Vagina (tissue), 2 donors: ENCODE measurements at regions not wholly inside any gene's neighbourhood (a gene's known extent, or its start where the extent isn't known, plus 50 kb on each side); places are given as distances from the start of the nearest gene placed in this dataset.

Experiments
- DNase-seq, 2 donors: peaks; one replicate each; pipeline ENCODE4 v3.0.0-alpha.2; 2017; ENCODE audit errors: extremely low spot score in 2 of 2
- H3K27ac ChIP-seq: fragments of 200-600 bp; sonication (generic); one replicate; pipeline ENCODE4 v1.5.1; 2019
- H3K27me3 ChIP-seq: fragments of 200-600 bp; sonication (generic); one replicate; pipeline ENCODE4 v1.5.1; 2019
- H3K36me3 ChIP-seq, 2 donors: fragments of 200-600 bp; sonication (generic); one replicate each; pipeline ENCODE4 v1.5.1; 2017 to 2019
- H3K4me1 ChIP-seq: fragments of 200-600 bp; sonication (generic); one replicate; pipeline ENCODE4 v1.5.1; 2019
- H3K4me3 ChIP-seq, 2 donors: fragments of 200-600 bp; sonication (generic); 1 replicate in 1 of 2; 2 replicates in 1 of 2; pipeline ENCODE4 v1.5.1; 2016 to 2019
- H3K9me3 ChIP-seq: fragments of 200-600 bp; sonication (generic); one replicate; pipeline ENCODE4 v1.5.1; 2019
- CTCF ChIP-seq, 3 experiments: fragments of 450-650 bp in 2 of 3; fragments of 200-600 bp in 1 of 3; sonication (generic) in 1 of 3; IDR thresholded peaks; one replicate each; pipeline ENCODE4 v1.5.1; 2017 to 2019; ENCODE audit warnings: antibody characterized with exemption in 3 of 3, mild to moderate bottlenecking in 2 of 3, moderate library complexity in 2 of 3
- POLR2A ChIP-seq, 2 donors: fragments of 450-650 bp; IDR thresholded peaks; one replicate each; pipeline ENCODE4 v1.6.1; 2017; ENCODE audit warnings: antibody characterized with exemption in 2 of 2, mild to moderate bottlenecking in 2 of 2, moderate library complexity in 2 of 2
- POLR2AphosphoS5 ChIP-seq, 2 donors: sonication (generic); formaldehyde crosslinking; IDR thresholded peaks; one replicate each; pipeline ENCODE4 v1.9.0; 2017; ENCODE audit warnings: antibody characterized with exemption in 2 of 2, mild to moderate bottlenecking in 2 of 2, low read depth in 1 of 2; ENCODE audit not compliant: insufficient read depth in 1 of 2
- intact Hi-C: fragments of 100-400 bp; cut with DNase I; formaldehyde crosslinking; loops from one replicate; pipeline ENCODE4 v1.15.1; 2023

DNA sequence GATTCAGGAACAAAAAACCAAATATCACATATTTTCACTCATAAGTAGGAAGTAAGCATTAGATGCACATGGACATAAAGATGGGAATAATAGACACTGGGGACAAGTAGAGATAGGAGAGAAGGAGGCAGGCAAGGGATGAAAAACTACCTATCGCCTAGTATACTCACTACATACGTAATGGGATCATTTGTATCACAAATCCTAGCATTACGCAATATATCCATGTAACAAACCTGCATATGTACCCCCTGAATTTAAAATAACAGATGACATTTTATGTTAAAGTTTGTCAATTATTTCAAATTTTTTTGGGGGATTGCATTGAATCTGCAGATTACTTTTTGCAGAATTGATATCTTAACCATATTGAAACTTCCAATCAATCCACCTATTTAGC lies 660.5 kb upstream of the MAN1A1 start:
- H3K27ac ChIP-seq, result no peak overlapping the region
- no peaks in the 10 kb centered on the region for H3K4me1 ChIP-seq
- H3K9me3 ChIP-seq, result no peaks in the 10 kb centered on the region
- no peaks in the 10 kb centered on the region for H3K27me3 ChIP-seq
- no peaks in the 10 kb centered on the region for H3K36me3 ChIP-seq
- intact Hi-C loops, result no loop called here
- TF ChIP-seq POLR2AphosphoS5 (IDR thresholded peaks at IDR 0.05; ENCODE audit: insufficient read depth in 1 of 2, low read depth in 1 of 2) (no peak), CTCF (IDR thresholded peaks at IDR 0.05) (no peak), POLR2A (IDR thresholded peaks at IDR 0.05) (no peak)
- no peak overlapping the region for H3K4me3 ChIP-seq
- no peak for DNase-seq

- no peaks in the 10 kb centered on the region for H3K27me3 ChIP-seq
- no peak for DNase-seq
- H3K27ac ChIP-seq, result no peak overlapping the region
- H3K9me3 ChIP-seq, result no peaks in the 10 kb centered on the region
- TF ChIP-seq POLR2AphosphoS5 (IDR thresholded peaks at IDR 0.05; ENCODE audit: insufficient read depth in 1 of 2, low read depth in 1 of 2) (no peak), POLR2A (IDR thresholded peaks at IDR 0.05) (no peak), CTCF (IDR thresholded peaks at IDR 0.05) (no peak)
- intact Hi-C loops, result no loop called here
- no peaks in the 10 kb centered on the region for H3K4me1 ChIP-seq
- no peaks in the 10 kb centered on the region for H3K36me3 ChIP-seq
- H3K4me3 ChIP-seq, result no peak overlapping the region
These were observed 655.9 kb upstream of the MAN1A1 start for GRCh38 chr6:120005292-120005976.

DNA sequence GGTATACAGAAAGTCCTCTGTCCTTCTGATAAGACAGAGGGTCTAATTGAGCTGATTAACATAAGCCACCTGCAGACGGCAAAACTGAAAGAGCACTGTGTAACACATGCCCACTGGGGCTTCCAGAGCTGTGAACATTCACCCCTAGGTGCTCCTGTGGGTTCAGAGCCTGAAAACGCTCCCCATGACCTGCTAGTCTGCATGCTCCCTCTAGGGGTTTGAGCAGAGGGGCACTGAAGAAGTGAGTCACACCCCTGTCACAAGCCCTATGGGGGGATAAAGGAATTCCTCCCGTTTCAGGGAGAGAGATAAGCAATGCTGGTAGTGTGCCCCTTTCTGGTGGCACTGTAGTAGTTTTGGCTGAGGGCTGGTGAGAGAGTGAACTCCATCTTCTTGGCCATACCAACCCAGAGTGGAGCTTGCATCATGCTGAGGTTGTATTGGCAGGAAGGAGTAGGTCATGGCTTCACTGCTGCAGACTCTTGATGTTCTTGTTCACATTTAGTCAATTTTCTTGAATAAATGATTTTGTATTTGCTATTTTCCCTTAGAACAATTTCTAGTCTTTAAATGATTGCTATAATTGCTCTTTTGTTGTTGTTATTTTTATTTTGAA lies 637.5 kb upstream of the MAN1A1 start:
- Histone ChIP-seq H3K9me3 (no peaks in the 10 kb centered on the region), H3K27me3 (no peaks in the 10 kb centered on the region), H3K4me1 (no peaks in the 10 kb centered on the region), H3K4me3 (no peak overlapping the region), H3K36me3 (no peaks in the 10 kb centered on the region), H3K27ac (no peak overlapping the region)
- DNase-seq, result no peak
- TF ChIP-seq POLR2A (IDR thresholded peaks at IDR 0.05) (no peak), CTCF (IDR thresholded peaks at IDR 0.05) (no peak), POLR2AphosphoS5 (IDR thresholded peaks at IDR 0.05; ENCODE audit: insufficient read depth in 1 of 2, low read depth in 1 of 2) (no peak)
- intact Hi-C loops, result no loop called here

- H3K27ac ChIP-seq, result no peak overlapping the region
- H3K9me3 ChIP-seq, result no peaks in the 10 kb centered on the region
- DNase-seq, result no peak
- H3K27me3 ChIP-seq, result no peaks in the 10 kb centered on the region
- no peak overlapping the region for H3K4me3 ChIP-seq
- intact Hi-C loops, result no loop called here
- no peaks in the 10 kb centered on the region for H3K36me3 ChIP-seq
- TF ChIP-seq CTCF (IDR thresholded peaks at IDR 0.05) (no peak), POLR2AphosphoS5 (IDR thresholded peaks at IDR 0.05; ENCODE audit: insufficient read depth in 1 of 2, low read depth in 1 of 2) (no peak)
- H3K4me1 ChIP-seq, result no peaks in the 10 kb centered on the region
These were observed 636.6 kb upstream of the MAN1A1 start for GRCh38 chr6:119985952-119986736.

- H3K27me3 ChIP-seq, result no peaks in the 10 kb centered on the region
- no peaks in the 10 kb centered on the region for H3K4me1 ChIP-seq
- intact Hi-C loops, result no loop called here
- H3K9me3 ChIP-seq, result no peaks in the 10 kb centered on the region
- no peaks in the 10 kb centered on the region for H3K36me3 ChIP-seq
- H3K27ac ChIP-seq, result no peak overlapping the region
- DNase-seq, result no peak
- no peak overlapping the region for H3K4me3 ChIP-seq
- TF ChIP-seq POLR2AphosphoS5 (IDR thresholded peaks at IDR 0.05; ENCODE audit: insufficient read depth in 1 of 2, low read depth in 1 of 2), result no peak
These were observed 631.2 kb upstream of the MAN1A1 start for GRCh38 chr6:119980802-119981201.
